ENCODE measurements at regions not wholly inside any gene's neighbourhood (a gene's known extent, or its start where the extent isn't known, plus 50 kb on each side); places are given as distances from the start of the nearest gene placed in this dataset.
"Not testable (repeated sequence)": the region's sequence is repeated elsewhere in the genome, so short reads cannot be mapped to it uniquely, and the experiment has no call there.

- no peak for DNase-seq
Measured at GRCh38 chr9:88280816-88281382, 107.3 kb upstream of the SPIN1 start.

- DNase-seq, result no peak
Measured at GRCh38 chr9:88278036-88278435, 110.2 kb upstream of the SPIN1 start.

GRCh38 chr9:88274078-88274477 is 114.2 kb upstream of the SPIN1 start:
- no peak for DNase-seq

- no peak for DNase-seq
Measured at GRCh38 chr9:88272986-88273385, 115.3 kb upstream of the SPIN1 start.

GRCh38 chr9:88270413-88270812 is 117.8 kb upstream of the SPIN1 start:
- no peak for DNase-seq

GRCh38 chr9:88268886-88269285 is 119.4 kb upstream of the SPIN1 start:
- no peak for DNase-seq

- DNase-seq, result no peak
Measured at GRCh38 chr9:88267283-88267682, 121.0 kb upstream of the SPIN1 start.

DNA sequence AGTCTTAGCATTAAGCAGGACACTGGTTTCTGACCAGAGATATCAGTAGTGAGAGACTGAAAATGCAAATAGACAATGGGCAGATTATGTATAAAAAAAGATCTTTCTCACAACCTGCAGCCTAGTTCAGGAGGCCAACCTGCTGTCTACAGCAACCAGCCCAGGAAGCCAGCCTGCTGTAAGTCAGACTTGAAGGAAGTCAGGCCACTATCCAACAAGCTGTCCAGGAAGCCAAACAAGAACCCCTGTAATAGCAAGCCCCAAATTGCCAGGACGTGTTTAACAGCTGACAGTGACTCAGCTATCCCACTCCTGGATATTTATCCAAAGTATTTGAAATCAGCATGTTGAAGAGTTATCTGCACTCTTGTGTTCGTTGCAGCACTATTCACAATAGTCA is 121.8 kb upstream of the SPIN1 start:
- no peak for DNase-seq

DNA sequence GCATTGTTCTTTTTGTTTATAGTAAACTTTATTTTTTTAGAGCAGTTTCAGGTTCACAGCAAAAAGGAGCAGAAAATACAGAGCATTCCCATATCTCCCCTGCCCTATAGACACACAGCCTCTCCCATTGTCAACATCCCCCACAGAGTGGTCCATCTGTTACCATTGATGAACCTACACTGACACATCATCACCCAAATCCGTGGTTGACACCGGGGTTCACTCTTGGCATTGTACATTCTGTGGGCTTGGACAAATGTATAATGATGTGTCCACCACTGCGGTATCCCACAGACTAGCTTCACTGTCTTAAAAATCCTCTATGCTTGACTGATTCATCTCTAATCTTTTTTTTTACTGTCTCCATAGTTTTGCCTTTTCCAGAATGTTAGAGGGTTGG is 120.7 kb upstream of the SPATA31C2 start:
- no peak for DNase-seq

GRCh38 chr9:88258601-88259000 is 120.3 kb upstream of the SPATA31C2 start:
- DNase-seq, result peak; percentile 40

DNA sequence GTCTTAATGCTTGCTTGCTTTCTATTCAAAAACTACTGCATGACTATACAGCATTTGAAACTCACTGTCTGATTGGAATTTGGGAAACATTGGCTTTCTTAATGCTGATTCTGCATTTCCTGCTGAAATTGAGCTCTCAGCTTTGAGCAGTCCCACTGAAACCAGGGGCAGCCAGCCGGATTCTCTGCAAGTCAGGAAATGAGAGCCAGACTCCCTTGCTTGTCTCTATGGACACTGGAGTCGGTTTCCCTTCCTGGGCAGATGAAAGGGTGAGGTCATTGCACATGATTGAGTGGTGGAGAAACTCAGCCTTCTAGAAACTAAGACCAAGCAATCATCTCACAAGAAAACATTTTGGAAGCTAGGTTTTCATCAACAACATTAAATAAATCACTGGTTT is 119.7 kb upstream of the SPATA31C2 start:
- peak; percentile 80 to 87 for DNase-seq

DNA sequence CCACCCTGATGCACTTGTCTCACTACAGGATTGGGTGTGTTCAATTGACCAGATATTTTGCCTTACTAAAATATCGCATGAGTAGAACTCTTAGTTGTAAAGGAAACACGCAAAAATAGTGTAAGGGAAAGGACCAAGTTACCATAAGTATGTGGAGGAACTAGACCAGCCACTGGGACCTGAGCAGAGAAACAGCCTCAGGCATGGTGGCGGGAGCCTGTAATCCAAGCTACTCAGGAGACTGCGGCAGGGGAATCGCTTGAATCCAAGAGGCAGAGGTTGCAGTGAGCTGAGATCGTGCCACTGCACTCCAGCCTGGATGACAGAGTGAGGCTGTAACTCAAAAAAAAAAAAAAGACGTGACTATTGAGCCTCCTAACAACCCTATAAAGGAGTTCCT is 117.9 kb upstream of the SPATA31C2 start:
- DNase-seq, result no peak

- not testable (repeated sequence) for DNase-seq
Measured at GRCh38 chr9:88255806-88256205, 117.5 kb upstream of the SPATA31C2 start.

DNA sequence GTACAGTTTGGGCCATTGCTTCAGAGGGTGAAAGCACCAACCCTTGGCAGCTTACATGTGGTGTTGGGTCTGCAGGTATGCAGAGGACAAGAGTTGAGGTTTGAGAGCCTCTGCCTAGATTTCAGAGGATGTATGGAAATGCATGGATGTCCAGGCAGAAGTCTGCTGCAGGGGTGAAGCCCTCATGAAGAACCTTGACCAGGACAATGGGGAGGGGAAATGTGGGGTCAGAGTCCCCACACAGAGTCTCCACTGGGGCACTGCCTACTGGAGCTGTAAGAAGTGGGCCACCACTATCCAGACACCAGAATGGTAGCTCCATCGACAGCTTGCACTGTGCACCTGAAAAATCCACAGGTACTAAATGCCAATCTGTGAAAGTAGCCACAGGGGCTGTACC is 113.6 kb upstream of the SPATA31C2 start:
- DNase-seq, result no peak

DNA sequence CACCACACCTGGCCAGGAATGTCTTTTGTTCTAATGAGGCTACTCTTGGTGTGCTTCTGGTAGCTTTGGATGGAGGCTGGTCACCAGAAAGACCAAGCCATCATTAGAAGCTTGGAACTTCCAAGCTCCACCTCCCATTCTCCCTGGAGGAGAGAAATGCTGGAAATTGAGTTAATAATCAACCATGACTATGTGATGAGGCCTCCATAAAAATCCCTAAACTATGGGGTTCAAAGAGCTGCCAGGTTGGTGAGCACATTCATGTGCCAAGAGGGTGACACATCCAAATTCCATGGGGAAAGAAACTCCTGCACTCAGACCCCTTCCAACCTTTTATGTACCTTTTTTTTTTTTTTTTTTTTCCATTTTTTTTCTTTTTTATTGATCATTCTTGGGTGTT is 105.5 kb upstream of the SPATA31C2 start:
- no peak for DNase-seq

DNA sequence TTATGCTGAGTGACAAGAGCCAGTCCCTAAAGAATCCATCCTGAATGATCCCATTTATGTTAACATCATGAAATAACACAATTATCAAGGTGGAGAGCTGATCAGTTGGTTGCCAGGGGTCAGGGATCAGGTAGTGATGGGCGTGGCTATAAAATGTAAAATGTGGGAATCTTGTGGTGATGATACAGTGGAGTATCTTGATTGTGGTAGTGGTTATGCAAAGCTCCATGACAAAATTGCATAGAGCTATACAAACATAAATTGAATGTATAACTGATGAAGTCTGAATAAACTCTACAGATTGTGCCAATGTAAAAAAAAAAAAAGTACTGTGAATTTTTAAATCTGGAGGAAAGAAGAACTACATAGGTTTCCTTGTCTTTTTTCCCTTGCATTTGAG is 104.6 kb upstream of the SPATA31C2 start:
- DNase-seq, result no peak

DNA sequence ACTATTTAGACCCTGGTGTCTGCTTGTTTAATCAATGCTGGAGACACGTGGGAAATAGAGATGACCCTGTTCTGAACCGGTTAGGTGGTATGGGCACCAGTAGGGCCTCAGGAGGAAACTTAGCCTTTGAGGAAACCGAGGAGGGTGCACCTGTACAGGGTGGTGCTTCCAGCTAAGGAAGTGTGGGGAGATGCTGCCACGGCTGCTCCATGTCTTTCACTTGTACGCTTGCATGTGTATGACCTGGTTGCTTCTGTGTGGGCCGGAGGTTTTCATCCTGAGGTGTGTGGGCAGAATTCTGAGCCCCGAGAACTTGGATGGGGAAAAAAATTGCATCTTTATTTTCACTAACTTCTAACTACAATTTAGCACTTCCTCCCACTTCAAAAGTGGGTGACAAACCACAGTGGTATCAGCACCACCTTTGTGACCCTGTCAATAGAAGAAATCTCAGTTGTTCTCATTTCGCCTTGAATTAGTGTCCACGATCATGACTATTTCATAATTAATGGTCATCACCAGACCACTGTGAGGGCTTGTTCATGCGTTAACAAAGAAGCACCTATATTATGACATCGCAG is 99.8 kb upstream of the SPATA31C2 start:
- DNase-seq, result no peak

- DNase-seq, result peak in 1 of 2 donors; percentile 45
Measured at GRCh38 chr9:88237479-88237961, 99.2 kb upstream of the SPATA31C2 start.

- peak; percentile 76 to 85 for DNase-seq
Measured at GRCh38 chr9:88236511-88237478, 98.5 kb upstream of the SPATA31C2 start.

GRCh38 chr9:88235615-88236014 is 97.3 kb upstream of the SPATA31C2 start:
- DNase-seq, result no peak

- no peak for DNase-seq
Measured at GRCh38 chr9:88234114-88234513, 95.8 kb upstream of the SPATA31C2 start.

DNA sequence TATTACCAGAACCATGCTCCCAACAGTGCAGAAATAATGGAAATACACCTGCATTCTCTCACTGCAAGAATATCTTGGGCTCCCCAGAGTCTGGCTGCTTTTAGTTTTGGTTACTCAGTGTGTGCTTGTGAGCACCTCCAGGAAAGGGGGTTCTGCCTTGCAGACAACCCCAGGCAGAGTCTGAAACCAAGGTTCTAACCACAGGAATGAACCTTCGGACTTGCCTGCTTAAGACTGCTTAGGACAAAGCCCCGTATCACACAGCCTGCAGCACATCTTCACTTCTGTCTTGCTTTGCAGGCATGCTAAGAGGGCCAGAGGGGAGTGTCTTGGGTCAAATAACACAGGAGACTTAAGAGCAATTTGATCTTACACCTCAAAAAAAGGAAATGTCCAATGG is 94.8 kb upstream of the SPATA31C2 start:
- DNase-seq, result no peak

- no peak for DNase-seq
Measured at GRCh38 chr9:88230612-88231011, 92.3 kb upstream of the SPATA31C2 start.
